Left lung (tissue), 4 donors: ENCODE measurements at regions not wholly inside any gene's neighbourhood (a gene's known extent, or its start where the extent isn't known, plus 50 kb on each side); places are given as distances from the start of the nearest gene placed in this dataset.

Experiments used
- ATAC-seq: fragments of 200-7000 bp; cut with Tn5 transposase; one replicate; pipeline ENCODE4 v1.9.1; 2020; ENCODE audit warnings: moderate library complexity
- DNase-seq, 4 donors: peaks; one replicate each; pipeline ENCODE4 v3.0.0-alpha.2; 2013 to 2020
- H3K27ac ChIP-seq, 2 donors: fragments of 200-600 bp; sonication (generic) in 1 of 2; one replicate each; pipeline versions ENCODE4 v1.5.0 to v1.8.0; 2020 to 2021
- H3K27me3 ChIP-seq, 2 donors: fragments of 200-600 bp; sonication (generic) in 1 of 2; one replicate each; pipeline versions ENCODE4 v1.5.0 to v1.8.0; 2020 to 2021
- H3K36me3 ChIP-seq, 2 donors: fragments of 200-600 bp; sonication (generic) in 1 of 2; one replicate each; pipeline versions ENCODE4 v1.5.0 to v1.8.0; 2020 to 2021
- H3K4me1 ChIP-seq, 2 donors: fragments of 200-600 bp; one replicate each; pipeline ENCODE4 v1.8.0; 2021
- H3K4me3 ChIP-seq, 2 donors: fragments of 200-600 bp; sonication (generic) in 1 of 2; one replicate each; pipeline versions ENCODE4 v1.5.0 to v1.8.0; 2020 to 2021; ENCODE audit warnings: mild to moderate bottlenecking in 1 of 2
- H3K9me3 ChIP-seq, 2 donors: fragments of 200-600 bp; sonication (generic) in 1 of 2; one replicate each; pipeline versions ENCODE4 v1.5.0 to v1.8.0; 2020 to 2021
- CTCF ChIP-seq, 2 donors: fragments of 200-600 bp; sonication (generic) in 1 of 2; IDR thresholded peaks; one replicate each; pipeline versions ENCODE4 v1.5.0 to v1.8.0; 2021; ENCODE audit warnings: antibody characterized with exemption in 2 of 2
- intact Hi-C, 2 donors: fragments of 100-400 bp; cut with DNase I; formaldehyde crosslinking; loops; one replicate each; pipeline versions ENCODE4 v1.11.2 to v1.14.2; 2022
- donor health status: DM: no; HTN: yes; CAD: no.
- donor health status: DM: no; HTN: no; CAD: no.

GRCh38 chr3:7927864-7928263, 573.8 kb upstream of the LMCD1 start:
- no peak for ATAC-seq
- Histone ChIP-seq H3K4me3 (no peak overlapping the region), H3K27ac (no peak overlapping the region), H3K27me3 (no peaks in the 10 kb centered on the region), H3K36me3 (no peaks in the 10 kb centered on the region), H3K9me3 (no peaks in the 10 kb centered on the region), H3K4me1 (no peaks in the 10 kb centered on the region)
- no peak for DNase-seq
- intact Hi-C loops = no loop called here
- TF ChIP-seq CTCF (IDR thresholded peaks at IDR 0.05) = no peak

- DNase-seq (no peak), ATAC-seq (no peak)
- Histone ChIP-seq H3K9me3 (peaks cover 0 to 5% of the 10 kb centered on the region in 2 donors), H3K27ac (no peak overlapping the region), H3K36me3 (no peaks in the 10 kb centered on the region), H3K4me1 (no peaks in the 10 kb centered on the region), H3K27me3 (no peaks in the 10 kb centered on the region), H3K4me3 (no peak overlapping the region)
- intact Hi-C loops = no loop called here
- no peak for TF ChIP-seq CTCF (IDR thresholded peaks at IDR 0.05)
Observed at GRCh38 chr3:7929319-7929889, 572.2 kb upstream of the LMCD1 start.

GRCh38 chr3:7934362-7934761, 567.3 kb upstream of the LMCD1 start:
- TF ChIP-seq CTCF (IDR thresholded peaks at IDR 0.05) = no peak
- H3K27ac ChIP-seq = no peak overlapping the region
- no peaks in the 10 kb centered on the region for H3K4me1 ChIP-seq
- H3K36me3 ChIP-seq = no peaks in the 10 kb centered on the region
- intact Hi-C loops = no loop called here
- no peak overlapping the region for H3K4me3 ChIP-seq
- DNase-seq (no peak), ATAC-seq (no peak)
- peaks cover 0 to 15% of the 10 kb centered on the region in 2 donors for H3K9me3 ChIP-seq
- H3K27me3 ChIP-seq = no peaks in the 10 kb centered on the region

GRCh38 chr3:7947930-7948329, 553.7 kb upstream of the LMCD1 start:
- no peak overlapping the region for H3K4me3 ChIP-seq
- DNase-seq (no peak), ATAC-seq (no peak)
- intact Hi-C loops = no loop called here
- H3K9me3 ChIP-seq = no peaks in the 10 kb centered on the region
- H3K4me1 ChIP-seq = no peaks in the 10 kb centered on the region
- no peaks in the 10 kb centered on the region for H3K27me3 ChIP-seq
- no peak for TF ChIP-seq CTCF (IDR thresholded peaks at IDR 0.05)
- H3K36me3 ChIP-seq = no peaks in the 10 kb centered on the region
- H3K27ac ChIP-seq = no peak overlapping the region

GRCh38 chr3:7950890-7951289, 550.7 kb upstream of the LMCD1 start:
- Histone ChIP-seq H3K27me3 (no peaks in the 10 kb centered on the region), H3K4me1 (no peaks in the 10 kb centered on the region), H3K9me3 (no peaks in the 10 kb centered on the region), H3K36me3 (no peaks in the 10 kb centered on the region), H3K27ac (no peak overlapping the region), H3K4me3 (no peak overlapping the region)
- DNase-seq (no peak), ATAC-seq (no peak)
- no peak for TF ChIP-seq CTCF (IDR thresholded peaks at IDR 0.05)
- intact Hi-C loops = no loop called here
